NCI-H2029 treated with DMSO at 0.1 percent for 48 hours (cell line): ENCODE measurements at regions not wholly inside any gene's neighbourhood (a gene's known extent, or its start where the extent isn't known, plus 50 kb on each side); places are given as distances from the start of the nearest gene placed in this dataset.

ENCODE experiments used
- DNase-seq: peaks from one replicate; lab custom pipeline; 2025; lab: John Stamatoyannopoulos, UW

GRCh38 chr5:173831196-173831914, 56.8 kb upstream of the CPEB4 start:
- DNase-seq = no peak

- DNase-seq = no peak
Observed at GRCh38 chr5:173832386-173832785, 55.8 kb upstream of the CPEB4 start.

- no peak for DNase-seq
Observed at GRCh38 chr5:173833196-173833985, 54.8 kb upstream of the CPEB4 start.

- DNase-seq = no peak
Observed at GRCh38 chr5:173834071-173834771, 53.9 kb upstream of the CPEB4 start.

- no peak for DNase-seq
Observed at GRCh38 chr5:173835131-173835530, 53.0 kb upstream of the CPEB4 start.

GRCh38 chr5:173835661-173836060, 52.5 kb upstream of the CPEB4 start:
- no peak for DNase-seq

GRCh38 chr5:173837654-173838053, 50.5 kb upstream of the CPEB4 start:
- DNase-seq = no peak
